Lower leg skin (tissue), 4 donors: ENCODE measurements at regions not wholly inside any gene's neighbourhood (a gene's known extent, or its start where the extent isn't known, plus 50 kb on each side); places are given as distances from the start of the nearest gene placed in this dataset.

Experiments
- DNase-seq, 2 donors: peaks; one replicate each; pipeline ENCODE4 v3.0.0-alpha.2; 2019; ENCODE audit warnings: low spot score in 2 of 2
- H3K4me3 ChIP-seq: fragments of 200-600 bp; sonication (generic); 2 replicates; pipeline ENCODE4 v1.5.1; 2017; ENCODE audit warnings: mild to moderate bottlenecking, low read depth; ENCODE audit not compliant: poor library complexity, severe bottlenecking
- POLR2A ChIP-seq, 2 donors: fragments of 450-650 bp; IDR thresholded peaks; one replicate each; pipeline ENCODE4 v1.6.1; 2016 to 2017; ENCODE audit warnings: antibody characterized with exemption in 2 of 2, mild to moderate bottlenecking in 1 of 2, moderate library complexity in 1 of 2
- WGBS, 2 donors: methylation state at CpG; one replicate each; pipeline ENCODE4 v1.1.5; 2018; 5-methylcytosine and 5-hydroxymethylcytosine counted together
- intact Hi-C: fragments of 100-400 bp; cut with DNase I; formaldehyde crosslinking; loops from one replicate; pipeline ENCODE4 v1.15.0; 2023; ENCODE audit warnings: low total_unique reads
- TF ChIP-seq, protein P1 (sequence below), 3 donors: fragments of 450-650 bp; IDR thresholded peaks; one replicate each; pipeline ENCODE4 v1.5.1; 2016; ENCODE audit warnings: antibody characterized with exemption in 3 of 3, mild to moderate bottlenecking in 3 of 3, moderate library complexity in 2 of 3

DNA sequence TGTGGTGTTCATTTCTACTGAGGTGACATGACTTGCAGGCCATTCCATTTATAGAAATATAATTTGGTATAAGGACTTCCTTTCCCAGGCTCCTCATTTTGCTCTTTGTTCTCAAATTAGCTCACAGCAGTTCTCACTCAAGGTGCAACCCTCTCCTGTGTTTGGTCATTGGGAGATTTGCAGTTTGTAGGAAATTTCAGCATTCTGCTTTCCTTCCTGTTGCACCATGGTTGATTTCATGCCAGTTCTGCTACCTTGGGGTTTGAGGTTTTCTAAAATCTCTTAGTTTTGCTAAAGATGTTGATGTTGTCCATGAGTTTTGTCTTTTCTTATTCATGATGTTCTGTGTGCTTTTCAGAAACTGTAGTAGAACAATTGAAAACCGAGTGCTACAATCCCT is 65.7 kb upstream of the PROK2 start:
- 77 to 83% methylated on average over 1 of the region's 1 CpG for whole genome bisulfite sequencing, 2 donors
- intact Hi-C loops: no loop called here
- DNase-seq: no peak
- TF ChIP-seq POLR2A (IDR thresholded peaks at IDR 0.05): no peak
- TF ChIP-seq, protein P1, sequence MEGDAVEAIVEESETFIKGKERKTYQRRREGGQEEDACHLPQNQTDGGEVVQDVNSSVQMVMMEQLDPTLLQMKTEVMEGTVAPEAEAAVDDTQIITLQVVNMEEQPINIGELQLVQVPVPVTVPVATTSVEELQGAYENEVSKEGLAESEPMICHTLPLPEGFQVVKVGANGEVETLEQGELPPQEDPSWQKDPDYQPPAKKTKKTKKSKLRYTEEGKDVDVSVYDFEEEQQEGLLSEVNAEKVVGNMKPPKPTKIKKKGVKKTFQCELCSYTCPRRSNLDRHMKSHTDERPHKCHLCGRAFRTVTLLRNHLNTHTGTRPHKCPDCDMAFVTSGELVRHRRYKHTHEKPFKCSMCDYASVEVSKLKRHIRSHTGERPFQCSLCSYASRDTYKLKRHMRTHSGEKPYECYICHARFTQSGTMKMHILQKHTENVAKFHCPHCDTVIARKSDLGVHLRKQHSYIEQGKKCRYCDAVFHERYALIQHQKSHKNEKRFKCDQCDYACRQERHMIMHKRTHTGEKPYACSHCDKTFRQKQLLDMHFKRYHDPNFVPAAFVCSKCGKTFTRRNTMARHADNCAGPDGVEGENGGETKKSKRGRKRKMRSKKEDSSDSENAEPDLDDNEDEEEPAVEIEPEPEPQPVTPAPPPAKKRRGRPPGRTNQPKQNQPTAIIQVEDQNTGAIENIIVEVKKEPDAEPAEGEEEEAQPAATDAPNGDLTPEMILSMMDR (IDR thresholded peaks at IDR 0.05): no peak
- no peak overlapping the region for H3K4me3 ChIP-seq

- intact Hi-C loops: loop anchor here (1.0 kb wide), 1 partner anchor 39 kb away; no protein-coding TSS in a partner anchor
- no peak for DNase-seq
These were observed 64.7 kb upstream of the PROK2 start for GRCh38 chr3:71849681-71850080.

GRCh38 chr3:71847794-71848193 is 62.8 kb upstream of the PROK2 start:
- DNase-seq: no peak
- no peak for TF ChIP-seq POLR2A (IDR thresholded peaks at IDR 0.05)
- TF ChIP-seq, protein P1 (IDR thresholded peaks at IDR 0.05): no peak
- intact Hi-C loops: no loop called here
- 72 to 73% methylated on average over 4 of the region's 4 CpGs for WGBS, 2 donors
- H3K4me3 ChIP-seq: no peak overlapping the region

More at GRCh38 chr3:71849681-71850080, 64.7 kb upstream of the PROK2 start:
- no peak overlapping the region for H3K4me3 ChIP-seq
- TF ChIP-seq POLR2A (IDR thresholded peaks at IDR 0.05): no peak
- TF ChIP-seq, protein P1 (IDR thresholded peaks at IDR 0.05): no peak

DNA sequence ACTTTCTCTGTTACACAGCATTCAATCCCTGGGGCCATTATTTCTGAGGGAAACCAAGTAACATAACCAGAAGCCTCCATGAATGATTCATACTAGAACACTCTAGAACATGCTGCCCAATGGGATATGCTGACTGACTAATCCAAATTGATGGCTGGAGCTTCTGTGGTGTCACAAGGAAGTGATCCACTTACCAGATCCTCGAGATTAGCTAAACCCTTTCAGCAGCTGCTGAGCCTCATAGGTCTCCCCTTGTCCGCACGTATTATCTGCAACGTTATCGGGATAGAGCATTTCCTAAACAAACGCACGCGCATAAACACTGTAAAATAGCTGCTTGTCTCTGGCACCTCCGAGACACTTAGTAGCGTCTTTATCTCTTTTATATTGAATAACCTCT is 61.2 kb upstream of the PROK2 start:
- intact Hi-C loops: no loop called here
- DNase-seq: no peak
- no peak overlapping the region for H3K4me3 ChIP-seq
- TF ChIP-seq POLR2A (IDR thresholded peaks at IDR 0.05): no peak
- TF ChIP-seq, protein P1 (IDR thresholded peaks at IDR 0.05): no peak
- WGBS, 2 donors: 89 to 93% methylated on average over 10 of the region's 10 CpGs

DNA sequence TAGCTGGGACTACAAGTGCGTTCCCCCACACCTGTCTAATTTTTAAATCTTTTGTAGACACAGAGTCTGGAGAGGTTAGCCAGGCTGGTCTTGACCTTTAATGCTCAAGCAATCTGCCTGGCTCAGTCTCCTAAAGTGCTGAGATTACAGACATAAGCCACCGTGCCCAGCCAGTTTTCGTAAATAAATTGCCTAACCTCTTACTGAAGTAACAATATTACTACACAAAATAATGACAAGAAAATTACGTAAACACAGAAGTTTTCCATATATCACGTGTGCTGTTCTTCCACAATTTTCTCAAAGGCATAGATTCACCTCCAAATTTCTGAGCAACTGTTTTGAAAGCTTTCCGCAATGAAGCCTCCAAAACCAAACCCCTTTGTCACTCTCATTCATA is 58.1 kb upstream of the PROK2 start:
- intact Hi-C loops: no loop called here
- TF ChIP-seq, protein P1 (IDR thresholded peaks at IDR 0.05): no peak
- WGBS, 2 donors: 89 to 94% methylated on average over 6 of the region's 6 CpGs
- H3K4me3 ChIP-seq: no peak overlapping the region
- DNase-seq: no peak

GRCh38 chr3:71838406-71838805 is 53.5 kb upstream of the PROK2 start:
- WGBS, 2 donors: 100% methylated on average over 1 of the region's 1 CpG
- H3K4me3 ChIP-seq: no peak overlapping the region
- no peak for DNase-seq
- intact Hi-C loops: no loop called here
- TF ChIP-seq, protein P1 (IDR thresholded peaks at IDR 0.05): no peak
- no peak for TF ChIP-seq POLR2A (IDR thresholded peaks at IDR 0.05)
